Upper lobe of left lung (tissue), 6 donors: ENCODE measurements at regions not wholly inside any gene's neighbourhood (a gene's known extent, or its start where the extent isn't known, plus 50 kb on each side); places are given as distances from the start of the nearest gene placed in this dataset.

Source experiments
- ATAC-seq, 2 donors: fragments of 200-7000 bp; cut with Tn5 transposase; one replicate each; pipeline ENCODE4 v1.9.1; 2022; ENCODE audit warnings: mild to moderate bottlenecking in 2 of 2, moderate library complexity in 2 of 2; ENCODE audit not compliant: low FRiP score in 2 of 2
- DNase-seq, 2 donors: peaks; one replicate each; pipeline ENCODE4 v3.0.0-alpha.2; 2019 to 2020
- H3K27ac ChIP-seq, 4 donors: fragments of 200-600 bp; sonication (generic); one replicate each; pipeline ENCODE4 v1.5.1; 2016 to 2019
- H3K27me3 ChIP-seq, 4 donors: fragments of 200-600 bp; sonication (generic); one replicate each; pipeline ENCODE4 v1.5.1; 2017 to 2019
- H3K36me3 ChIP-seq, 4 donors: fragments of 200-600 bp; sonication (generic); one replicate each; pipeline ENCODE4 v1.5.1; 2016 to 2019
- H3K4me1 ChIP-seq, 4 donors: fragments of 200-600 bp; sonication (generic); one replicate each; pipeline ENCODE4 v1.5.1; 2018 to 2019
- H3K4me3 ChIP-seq, 4 donors: fragments of 200-600 bp; sonication (generic); one replicate each; pipeline ENCODE4 v1.5.1; 2017 to 2019; ENCODE audit warnings: mild to moderate bottlenecking in 2 of 4, moderate library complexity in 1 of 4
- H3K9me3 ChIP-seq, 4 donors: fragments of 200-600 bp; sonication (generic); one replicate each; pipeline ENCODE4 v1.5.1; 2018 to 2019
- EP300 ChIP-seq, 4 donors: sonication (generic); formaldehyde crosslinking; IDR thresholded peaks; one replicate each; pipeline ENCODE4 v1.5.1; 2017; ENCODE audit warnings: antibody characterized with exemption in 4 of 4, control low read depth in 2 of 4
- POLR2A ChIP-seq, 4 donors: fragments of 450-650 bp; IDR thresholded peaks; one replicate each; pipeline ENCODE4 v1.5.1; 2016 to 2017; ENCODE audit warnings: antibody characterized with exemption in 4 of 4, mild to moderate bottlenecking in 2 of 4
- POLR2AphosphoS5 ChIP-seq, 2 donors: sonication (generic); formaldehyde crosslinking; IDR thresholded peaks; one replicate each; pipeline ENCODE4 v1.5.1; 2017; ENCODE audit warnings: antibody characterized with exemption in 2 of 2
- WGBS, 2 donors: methylation state at CpG; one replicate each; pipeline ENCODE4 v1.1.5; 2017 to 2018; 5-methylcytosine and 5-hydroxymethylcytosine counted together
- TF ChIP-seq, protein P1 (sequence below), 6 experiments: fragments of 450-650 bp in 4 of 6; fragments of 200-600 bp in 2 of 6; sonication (generic) in 2 of 6; IDR thresholded peaks; one replicate each; pipeline ENCODE4 v1.5.1; 2016 to 2019; ENCODE audit warnings: antibody characterized with exemption in 6 of 6
- donor health status: DM: no; HTN: no; CAD: no; lungs with moderate emphysema.
- donor health status: DM: no; HTN: yes; CAD: no; lungs with severe emphysema.

- H3K27ac ChIP-seq: no peak overlapping the region
- no peaks in the 10 kb centered on the region for H3K36me3 ChIP-seq
- TF ChIP-seq EP300 (IDR thresholded peaks at IDR 0.05) (no peak), POLR2A (IDR thresholded peaks at IDR 0.05) (no peak), POLR2AphosphoS5 (IDR thresholded peaks at IDR 0.05) (no peak)
- TF ChIP-seq, protein P1, sequence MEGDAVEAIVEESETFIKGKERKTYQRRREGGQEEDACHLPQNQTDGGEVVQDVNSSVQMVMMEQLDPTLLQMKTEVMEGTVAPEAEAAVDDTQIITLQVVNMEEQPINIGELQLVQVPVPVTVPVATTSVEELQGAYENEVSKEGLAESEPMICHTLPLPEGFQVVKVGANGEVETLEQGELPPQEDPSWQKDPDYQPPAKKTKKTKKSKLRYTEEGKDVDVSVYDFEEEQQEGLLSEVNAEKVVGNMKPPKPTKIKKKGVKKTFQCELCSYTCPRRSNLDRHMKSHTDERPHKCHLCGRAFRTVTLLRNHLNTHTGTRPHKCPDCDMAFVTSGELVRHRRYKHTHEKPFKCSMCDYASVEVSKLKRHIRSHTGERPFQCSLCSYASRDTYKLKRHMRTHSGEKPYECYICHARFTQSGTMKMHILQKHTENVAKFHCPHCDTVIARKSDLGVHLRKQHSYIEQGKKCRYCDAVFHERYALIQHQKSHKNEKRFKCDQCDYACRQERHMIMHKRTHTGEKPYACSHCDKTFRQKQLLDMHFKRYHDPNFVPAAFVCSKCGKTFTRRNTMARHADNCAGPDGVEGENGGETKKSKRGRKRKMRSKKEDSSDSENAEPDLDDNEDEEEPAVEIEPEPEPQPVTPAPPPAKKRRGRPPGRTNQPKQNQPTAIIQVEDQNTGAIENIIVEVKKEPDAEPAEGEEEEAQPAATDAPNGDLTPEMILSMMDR (IDR thresholded peaks at IDR 0.05): no peak
- H3K27me3 ChIP-seq: no peaks in the 10 kb centered on the region
- H3K4me1 ChIP-seq: peaks cover 0 to 7% (median 0%) of the 10 kb centered on the region in 4 donors
- DNase-seq: no peak
- ATAC-seq: no peak
- no peak overlapping the region for H3K4me3 ChIP-seq
- no peaks in the 10 kb centered on the region for H3K9me3 ChIP-seq
- WGBS, 2 donors: 13 to 16% methylated on average over 3 of the region's 3 CpGs
Measured at GRCh38 chr15:35827911-35828310, 281.9 kb upstream of the DPH6 start.

DNA sequence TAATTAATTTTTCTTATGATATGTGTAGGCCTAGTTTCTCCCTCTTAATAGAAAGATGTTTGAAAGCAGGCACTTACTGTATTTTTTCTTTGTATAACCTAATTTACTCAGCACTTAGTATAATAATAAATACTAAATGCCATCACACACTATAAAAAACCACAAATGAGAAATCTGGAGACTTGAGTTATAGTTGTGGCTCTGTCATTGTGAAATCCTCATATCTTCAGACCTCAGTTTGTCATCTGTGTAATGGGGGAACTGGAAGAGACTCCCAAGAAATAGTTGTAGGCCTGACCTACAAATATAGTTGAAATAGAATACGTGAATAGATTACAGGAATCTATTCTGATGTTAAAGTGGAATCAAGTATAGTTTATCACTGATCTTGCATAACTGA is 287.6 kb upstream of the DPH6 start:
- Histone ChIP-seq H3K36me3 (no peaks in the 10 kb centered on the region), H3K27me3 (no peaks in the 10 kb centered on the region), H3K9me3 (no peaks in the 10 kb centered on the region), H3K4me1 (no peaks in the 10 kb centered on the region), H3K27ac (no peak overlapping the region), H3K4me3 (no peak overlapping the region)
- ATAC-seq: no peak
- TF ChIP-seq POLR2A (IDR thresholded peaks at IDR 0.05): no peak
- TF ChIP-seq, protein P1 (IDR thresholded peaks at IDR 0.05): no peak
- no peak for DNase-seq
- 81 to 83% methylated on average over 1 of the region's 1 CpG for WGBS, 2 donors

DNA sequence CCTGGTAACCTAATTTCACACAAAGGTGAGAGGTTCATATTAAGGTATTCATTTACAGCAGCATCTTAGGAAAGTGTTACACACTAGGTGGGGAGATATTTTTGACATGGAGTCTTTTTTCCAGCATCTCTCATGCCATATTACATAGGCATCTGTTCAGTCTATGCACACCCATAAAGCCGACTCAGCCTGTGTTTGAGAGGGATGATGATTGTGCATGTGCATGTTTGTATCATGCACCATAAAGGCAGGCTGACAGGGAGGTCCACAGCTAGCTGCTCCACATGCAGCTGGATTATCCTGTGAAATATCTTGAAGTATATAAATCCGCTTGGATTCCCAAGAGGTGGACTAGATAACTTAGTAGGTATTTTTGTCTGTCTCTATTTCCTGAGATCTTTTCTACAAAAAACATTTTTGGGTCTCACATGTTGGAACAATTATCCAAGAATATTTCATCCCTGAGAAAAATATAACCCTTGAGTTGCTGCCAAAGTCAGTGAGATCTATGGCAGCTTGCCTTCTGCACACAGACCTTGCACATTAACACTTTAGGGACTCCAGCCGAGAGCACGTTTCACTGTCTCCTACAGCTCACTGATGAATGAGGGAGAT is 288.4 kb upstream of the DPH6 start:
- no peak overlapping the region for H3K27ac ChIP-seq
- no peak for DNase-seq
- H3K4me3 ChIP-seq: no peak overlapping the region
- H3K4me1 ChIP-seq: no peaks in the 10 kb centered on the region
- no peaks in the 10 kb centered on the region for H3K9me3 ChIP-seq
- no peaks in the 10 kb centered on the region for H3K27me3 ChIP-seq
- no peaks in the 10 kb centered on the region for H3K36me3 ChIP-seq
- ATAC-seq: no peak
- TF ChIP-seq POLR2A (IDR thresholded peaks at IDR 0.05) (no peak), POLR2AphosphoS5 (IDR thresholded peaks at IDR 0.05) (no peak), EP300 (IDR thresholded peaks at IDR 0.05) (no peak)
- TF ChIP-seq, protein P1 (IDR thresholded peaks at IDR 0.05): no peak
- 61 to 73% methylated on average over 4 of the region's 4 CpGs for WGBS, 2 donors

- Histone ChIP-seq H3K4me3 (no peak overlapping the region), H3K27ac (no peak overlapping the region), H3K27me3 (no peaks in the 10 kb centered on the region), H3K9me3 (no peaks in the 10 kb centered on the region), H3K36me3 (no peaks in the 10 kb centered on the region), H3K4me1 (no peaks in the 10 kb centered on the region)
- DNase-seq (no peak), ATAC-seq (no peak)
- 77 to 84% methylated on average over 2 of the region's 2 CpGs for WGBS, 2 donors
- TF ChIP-seq EP300 (IDR thresholded peaks at IDR 0.05) (no peak), POLR2AphosphoS5 (IDR thresholded peaks at IDR 0.05) (no peak), POLR2A (IDR thresholded peaks at IDR 0.05) (no peak)
- TF ChIP-seq, protein P1 (IDR thresholded peaks at IDR 0.05): no peak
Measured at GRCh38 chr15:35834866-35835265, 288.9 kb upstream of the DPH6 start.

DNA sequence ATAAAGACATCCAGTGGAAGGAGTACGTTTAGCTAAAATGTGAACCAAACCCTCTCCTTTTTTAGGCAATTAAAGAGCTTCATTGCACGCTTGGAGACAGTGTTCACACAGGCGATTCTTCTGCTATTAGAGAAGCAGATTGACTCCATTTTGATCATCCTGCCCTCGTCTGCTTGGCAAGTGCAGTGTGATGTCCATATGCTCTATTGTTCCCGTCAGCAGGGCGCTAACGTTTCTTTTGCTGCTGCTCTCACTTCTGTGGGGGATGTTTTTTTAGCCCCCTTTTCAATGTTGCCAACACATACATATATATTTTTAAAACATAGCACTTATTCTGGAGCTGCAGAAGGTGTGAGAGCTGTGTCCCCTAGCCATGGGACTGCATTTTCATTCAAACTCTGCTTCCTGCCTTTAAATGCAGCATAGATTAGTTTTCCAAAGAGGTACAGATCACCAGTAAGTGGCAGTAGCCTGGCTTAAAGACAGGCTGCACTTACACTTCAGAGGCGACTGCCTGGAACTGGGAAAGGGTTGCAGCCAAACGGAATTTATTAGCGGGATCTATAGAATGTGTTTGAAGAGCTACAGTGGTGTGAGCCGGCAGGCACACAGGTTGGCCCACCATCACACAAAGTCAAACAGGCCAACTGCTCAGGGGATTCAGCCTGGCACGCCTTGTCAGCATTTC is 292.6 kb upstream of the DPH6 start:
- H3K9me3 ChIP-seq: no peaks in the 10 kb centered on the region
- no peaks in the 10 kb centered on the region for H3K27me3 ChIP-seq
- no peak overlapping the region for H3K27ac ChIP-seq
- DNase-seq (no peak), ATAC-seq (no peak)
- H3K4me1 ChIP-seq: no peaks in the 10 kb centered on the region
- whole genome bisulfite sequencing, 2 donors: 87 to 96% methylated on average over 12 of the region's 12 CpGs
- H3K4me3 ChIP-seq: no peak overlapping the region
- no peaks in the 10 kb centered on the region for H3K36me3 ChIP-seq
- TF ChIP-seq EP300 (IDR thresholded peaks at IDR 0.05) (no peak), POLR2AphosphoS5 (IDR thresholded peaks at IDR 0.05) (no peak), POLR2A (IDR thresholded peaks at IDR 0.05) (no peak)
- TF ChIP-seq, protein P1 (IDR thresholded peaks at IDR 0.05): no peak
